Ishikawa (cell line): ENCODE measurements at regions not wholly inside any gene's neighbourhood (a gene's known extent, or its start where the extent isn't known, plus 50 kb on each side); places are given as distances from the start of the nearest gene placed in this dataset.

Source experiments
- CEBPB ChIP-seq: IDR thresholded peaks from 2 replicates; pipeline ENCODE4 v1.6.1; 2012
- CREB1 ChIP-seq: IDR thresholded peaks from 2 replicates; pipeline ENCODE4 v1.6.1; 2012; ENCODE audit warnings: low read depth
- EGR1 ChIP-seq: IDR thresholded peaks from 2 replicates; pipeline ENCODE4 v1.6.1; 2012
- EP300 ChIP-seq: IDR thresholded peaks from 2 replicates; pipeline ENCODE4 v1.6.1; 2012; ENCODE audit warnings: borderline replicate concordance
- FOXM1 ChIP-seq: IDR thresholded peaks from 2 replicates; pipeline ENCODE4 v1.6.1; 2012; ENCODE audit warnings: low read depth, borderline replicate concordance
- MAX ChIP-seq: IDR thresholded peaks from 2 replicates; pipeline ENCODE4 v1.6.1; 2012
- NFIC ChIP-seq: IDR thresholded peaks from 2 replicates; pipeline ENCODE4 v1.6.1; 2012
- RAD21 ChIP-seq: IDR thresholded peaks from 2 replicates; pipeline ENCODE4 v1.6.1; 2012; ENCODE audit warnings: low read depth
- TAF1 ChIP-seq: IDR thresholded peaks from 2 replicates; pipeline ENCODE4 v1.6.1; 2012; ENCODE audit warnings: low read depth, mild to moderate bottlenecking
- TCF12 ChIP-seq: IDR thresholded peaks from 2 replicates; pipeline ENCODE4 v1.6.1; 2012; ENCODE audit warnings: low read depth
- TEAD4 ChIP-seq: IDR thresholded peaks from 2 replicates; pipeline ENCODE4 v1.6.1; 2012
- YY1 ChIP-seq: IDR thresholded peaks from 2 replicates; pipeline ENCODE4 v1.6.1; 2012; ENCODE audit warnings: low read depth
- ZBTB7A ChIP-seq: IDR thresholded peaks from 2 replicates; pipeline ENCODE4 v1.6.1; 2012; ENCODE audit warnings: low read depth
- TF ChIP-seq, protein P1 (sequence below): IDR thresholded peaks from 2 replicates; pipeline ENCODE4 v1.6.1; 2012; ENCODE audit warnings: low read depth, mild to moderate bottlenecking
- TF ChIP-seq, protein P2 (sequence below): IDR thresholded peaks from 2 replicates; pipeline ENCODE4 v1.6.1; 2012

GRCh38 chr4:129167640-129168260, 71.8 kb downstream of the C4orf33 start:
- no peak for TF ChIP-seq TCF12
- no peak for TF ChIP-seq TEAD4
- TF ChIP-seq EP300: no peak
- no peak for TF ChIP-seq CREB1
- no peak for TF ChIP-seq RAD21
- no peak for TF ChIP-seq FOXM1
- TF ChIP-seq MAX: no peak

DNA sequence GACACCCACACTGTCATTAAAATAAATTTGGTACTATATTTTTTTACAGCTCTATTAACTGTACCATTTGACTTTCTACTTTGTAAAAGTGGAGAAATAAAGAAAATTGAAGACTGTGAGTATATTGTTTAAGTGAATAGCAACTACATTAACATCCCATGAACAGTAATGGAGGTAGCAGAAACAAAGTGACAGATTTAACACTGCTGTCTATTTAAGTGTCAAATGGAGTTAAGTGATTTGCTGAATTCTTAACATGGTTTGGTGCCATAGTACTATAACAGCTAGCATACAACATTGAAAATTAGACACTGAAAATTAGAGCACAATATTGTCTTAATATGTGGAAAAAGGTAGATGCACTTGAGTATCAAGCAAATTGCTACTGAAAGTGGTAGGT, 76.2 kb downstream of the C4orf33 start:
- TF ChIP-seq TAF1 (no peak), RAD21 (no peak)

DNA sequence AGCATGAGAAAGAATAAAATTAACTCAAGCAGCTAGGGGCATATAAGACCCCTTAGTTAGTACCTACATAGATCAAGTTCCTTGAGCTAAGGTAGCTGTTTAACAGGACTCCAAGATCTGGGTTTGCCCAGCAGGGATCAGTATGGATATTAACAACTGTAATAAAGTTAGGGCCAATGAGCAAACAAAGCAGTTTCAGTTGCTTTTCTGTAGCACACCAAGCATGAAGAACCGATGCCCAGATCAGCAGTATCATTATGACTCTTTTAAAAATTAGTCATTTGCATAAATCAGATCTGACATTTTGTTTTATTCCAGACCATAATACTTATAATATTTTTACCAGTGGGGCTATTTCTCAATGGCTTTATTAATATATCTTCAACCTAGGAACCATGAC, 80.9 kb downstream of the C4orf33 start:
- no peak for TF ChIP-seq EGR1
- no peak for TF ChIP-seq TEAD4
- no peak for TF ChIP-seq NFIC

DNA sequence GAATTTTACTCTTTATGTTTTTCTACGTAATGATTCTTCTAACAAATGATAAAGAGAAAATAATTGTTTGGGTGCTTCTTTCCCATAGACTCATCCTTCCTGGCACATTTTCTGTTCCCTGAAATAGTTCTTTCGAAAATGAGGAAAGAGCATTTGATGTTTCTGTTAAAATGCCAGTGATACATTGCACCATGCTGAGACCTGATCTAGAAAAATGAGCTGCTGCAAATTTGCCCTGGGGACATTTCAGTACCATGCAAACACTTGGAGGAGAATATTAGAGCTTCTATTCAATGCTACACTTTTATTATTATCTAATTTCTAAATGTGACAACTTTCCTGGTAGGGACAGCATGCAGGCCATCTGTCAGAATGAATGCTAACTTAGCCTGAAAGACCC, 83.3 kb downstream of the C4orf33 start:
- no peak for TF ChIP-seq TEAD4
- TF ChIP-seq, protein P1, sequence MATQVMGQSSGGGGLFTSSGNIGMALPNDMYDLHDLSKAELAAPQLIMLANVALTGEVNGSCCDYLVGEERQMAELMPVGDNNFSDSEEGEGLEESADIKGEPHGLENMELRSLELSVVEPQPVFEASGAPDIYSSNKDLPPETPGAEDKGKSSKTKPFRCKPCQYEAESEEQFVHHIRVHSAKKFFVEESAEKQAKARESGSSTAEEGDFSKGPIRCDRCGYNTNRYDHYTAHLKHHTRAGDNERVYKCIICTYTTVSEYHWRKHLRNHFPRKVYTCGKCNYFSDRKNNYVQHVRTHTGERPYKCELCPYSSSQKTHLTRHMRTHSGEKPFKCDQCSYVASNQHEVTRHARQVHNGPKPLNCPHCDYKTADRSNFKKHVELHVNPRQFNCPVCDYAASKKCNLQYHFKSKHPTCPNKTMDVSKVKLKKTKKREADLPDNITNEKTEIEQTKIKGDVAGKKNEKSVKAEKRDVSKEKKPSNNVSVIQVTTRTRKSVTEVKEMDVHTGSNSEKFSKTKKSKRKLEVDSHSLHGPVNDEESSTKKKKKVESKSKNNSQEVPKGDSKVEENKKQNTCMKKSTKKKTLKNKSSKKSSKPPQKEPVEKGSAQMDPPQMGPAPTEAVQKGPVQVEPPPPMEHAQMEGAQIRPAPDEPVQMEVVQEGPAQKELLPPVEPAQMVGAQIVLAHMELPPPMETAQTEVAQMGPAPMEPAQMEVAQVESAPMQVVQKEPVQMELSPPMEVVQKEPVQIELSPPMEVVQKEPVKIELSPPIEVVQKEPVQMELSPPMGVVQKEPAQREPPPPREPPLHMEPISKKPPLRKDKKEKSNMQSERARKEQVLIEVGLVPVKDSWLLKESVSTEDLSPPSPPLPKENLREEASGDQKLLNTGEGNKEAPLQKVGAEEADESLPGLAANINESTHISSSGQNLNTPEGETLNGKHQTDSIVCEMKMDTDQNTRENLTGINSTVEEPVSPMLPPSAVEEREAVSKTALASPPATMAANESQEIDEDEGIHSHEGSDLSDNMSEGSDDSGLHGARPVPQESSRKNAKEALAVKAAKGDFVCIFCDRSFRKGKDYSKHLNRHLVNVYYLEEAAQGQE: no peak
- no peak for TF ChIP-seq FOXM1
- no peak for TF ChIP-seq TAF1
- TF ChIP-seq EP300: no peak
- TF ChIP-seq MAX: no peak
- no peak for TF ChIP-seq ZBTB7A
- TF ChIP-seq CREB1: no peak
- TF ChIP-seq, protein P2, sequence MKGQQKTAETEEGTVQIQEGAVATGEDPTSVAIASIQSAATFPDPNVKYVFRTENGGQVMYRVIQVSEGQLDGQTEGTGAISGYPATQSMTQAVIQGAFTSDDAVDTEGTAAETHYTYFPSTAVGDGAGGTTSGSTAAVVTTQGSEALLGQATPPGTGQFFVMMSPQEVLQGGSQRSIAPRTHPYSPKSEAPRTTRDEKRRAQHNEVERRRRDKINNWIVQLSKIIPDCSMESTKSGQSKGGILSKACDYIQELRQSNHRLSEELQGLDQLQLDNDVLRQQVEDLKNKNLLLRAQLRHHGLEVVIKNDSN: no peak
- TF ChIP-seq EGR1: no peak
- TF ChIP-seq NFIC: no peak
- TF ChIP-seq YY1: no peak
- TF ChIP-seq RAD21: no peak
- TF ChIP-seq TCF12: no peak
- no peak for TF ChIP-seq CEBPB

- TF ChIP-seq CREB1: no peak
- TF ChIP-seq TAF1: no peak
- TF ChIP-seq, protein P2: no peak
- TF ChIP-seq MAX: no peak
- TF ChIP-seq EGR1: no peak
- TF ChIP-seq, protein P1: no peak
- TF ChIP-seq RAD21: no peak
These were observed 93.7 kb downstream of the C4orf33 start for GRCh38 chr4:129189630-129190029.

- TF ChIP-seq RAD21 (no peak), NFIC (no peak), TCF12 (no peak), FOXM1 (no peak), CREB1 (no peak), MAX (no peak), EP300 (no peak), YY1 (no peak), EGR1 (no peak), ZBTB7A (no peak), CEBPB (no peak), TEAD4 (no peak), TAF1 (no peak)
- TF ChIP-seq, protein P1: no peak
- TF ChIP-seq, protein P2: no peak
These were observed 97.6 kb downstream of the C4orf33 start for GRCh38 chr4:129193357-129194100.
